ENCODE measurements at regions not wholly inside any gene's neighbourhood (a gene's known extent, or its start where the extent isn't known, plus 50 kb on each side); places are given as distances from the start of the nearest gene placed in this dataset.
"Not testable (repeated sequence)": the region's sequence is repeated elsewhere in the genome, so short reads cannot be mapped to it uniquely, and the experiment has no call there.

- no peak for DNase-seq (ENCODE audit: low read depth)
Observed at GRCh38 chr2:236375973-236376476, 111.8 kb upstream of the ASB18 start.

- DNase-seq (ENCODE audit: low read depth), result no peak
Observed at GRCh38 chr2:236376566-236377244, 112.5 kb upstream of the ASB18 start.

GRCh38 chr2:236380051-236380612 is 115.9 kb upstream of the ASB18 start:
- no peak for DNase-seq (ENCODE audit: low read depth)

GRCh38 chr2:236381253-236381652 is 117.0 kb upstream of the ASB18 start:
- DNase-seq (ENCODE audit: low read depth), result not testable (repeated sequence)

- DNase-seq (ENCODE audit: low read depth), result not testable (repeated sequence)
Observed at GRCh38 chr2:236389284-236390216, 125.3 kb upstream of the ASB18 start.

GRCh38 chr2:236393101-236393500 is 128.9 kb upstream of the ASB18 start:
- DNase-seq (ENCODE audit: low read depth), result no peak

- no peak for DNase-seq (ENCODE audit: low read depth)
Observed at GRCh38 chr2:236393581-236393980, 129.4 kb upstream of the ASB18 start.

- no peak for DNase-seq (ENCODE audit: low read depth)
Observed at GRCh38 chr2:236394571-236394970, 130.4 kb upstream of the ASB18 start.

- no peak for DNase-seq (ENCODE audit: low read depth)
Observed at GRCh38 chr2:236395067-236395466, 130.9 kb upstream of the ASB18 start.

- DNase-seq (ENCODE audit: low read depth), result no peak
Observed at GRCh38 chr2:236396818-236397350, 132.7 kb upstream of the ASB18 start.

GRCh38 chr2:236397681-236398080 is 133.5 kb upstream of the ASB18 start:
- no peak for DNase-seq (ENCODE audit: low read depth)

- no peak for DNase-seq (ENCODE audit: low read depth)
Observed at GRCh38 chr2:236399409-236399808, 135.2 kb upstream of the ASB18 start.

- DNase-seq (ENCODE audit: low read depth), result no peak
Observed at GRCh38 chr2:236400046-236400574, 135.9 kb upstream of the ASB18 start.

GRCh38 chr2:236400594-236401360 is 136.6 kb upstream of the ASB18 start:
- DNase-seq (ENCODE audit: low read depth), result no peak

- no peak for DNase-seq (ENCODE audit: low read depth)
Observed at GRCh38 chr2:236402033-236402790, 138.0 kb upstream of the ASB18 start.

GRCh38 chr2:236403125-236403524 is 138.9 kb upstream of the ASB18 start:
- DNase-seq (ENCODE audit: low read depth), result no peak

GRCh38 chr2:236403811-236404210 is 139.6 kb upstream of the ASB18 start:
- DNase-seq (ENCODE audit: low read depth), result no peak

- no peak for DNase-seq (ENCODE audit: low read depth)
Observed at GRCh38 chr2:236404346-236404745, 140.1 kb upstream of the ASB18 start.

GRCh38 chr2:236405357-236405756 is 141.2 kb upstream of the ASB18 start:
- no peak for DNase-seq (ENCODE audit: low read depth)

GRCh38 chr2:236408090-236408489 is 143.9 kb upstream of the ASB18 start:
- no peak for DNase-seq (ENCODE audit: low read depth)

- no peak for DNase-seq (ENCODE audit: low read depth)
Observed at GRCh38 chr2:236408786-236409185, 144.6 kb upstream of the ASB18 start.
